IPS DF 19.7 (cell line): ENCODE measurements at regions not wholly inside any gene's neighbourhood (a gene's known extent, or its start where the extent isn't known, plus 50 kb on each side); places are given as distances from the start of the nearest gene placed in this dataset.

ENCODE experiments used
- DNase-seq: peaks from one replicate; pipeline ENCODE4 v3.0.0-alpha.2; 2013; ENCODE audit warnings: low read depth, low spot score

GRCh38 chr2:38171208-38171855, 95.4 kb upstream of the CYP1B1 start:
- DNase-seq = no peak

GRCh38 chr2:38170733-38171132, 94.8 kb upstream of the CYP1B1 start:
- DNase-seq = no peak

GRCh38 chr2:38170067-38170466, 94.1 kb upstream of the CYP1B1 start:
- no peak for DNase-seq

- DNase-seq = no peak
These were observed 92.9 kb upstream of the CYP1B1 start for GRCh38 chr2:38168710-38169480.

GRCh38 chr2:38167968-38168350, 92.0 kb upstream of the CYP1B1 start:
- DNase-seq = no peak

- DNase-seq = no peak
These were observed 89.7 kb upstream of the CYP1B1 start for GRCh38 chr2:38165698-38166097.

GRCh38 chr2:38164881-38165280, 88.9 kb upstream of the CYP1B1 start:
- DNase-seq = no peak

GRCh38 chr2:38163579-38163978, 87.6 kb upstream of the CYP1B1 start:
- no peak for DNase-seq

- DNase-seq = no peak
These were observed 87.1 kb upstream of the CYP1B1 start for GRCh38 chr2:38163006-38163405.

GRCh38 chr2:38160516-38160915, 84.6 kb upstream of the CYP1B1 start:
- DNase-seq = no peak

- no peak for DNase-seq
These were observed 83.6 kb upstream of the CYP1B1 start for GRCh38 chr2:38159597-38159996.

GRCh38 chr2:38159191-38159590, 83.2 kb upstream of the CYP1B1 start:
- no peak for DNase-seq

GRCh38 chr2:38158378-38159118, 82.6 kb upstream of the CYP1B1 start:
- no peak for DNase-seq

GRCh38 chr2:38156436-38156835, 80.5 kb upstream of the CYP1B1 start:
- no peak for DNase-seq

GRCh38 chr2:38155015-38155414, 79.1 kb upstream of the CYP1B1 start:
- DNase-seq = no peak

GRCh38 chr2:38154395-38154794, 78.4 kb upstream of the CYP1B1 start:
- DNase-seq = no peak

- DNase-seq = no peak
These were observed 77.7 kb upstream of the CYP1B1 start for GRCh38 chr2:38153476-38154135.

GRCh38 chr2:38152913-38153312, 77.0 kb upstream of the CYP1B1 start:
- DNase-seq = no peak

- no peak for DNase-seq
These were observed 76.1 kb upstream of the CYP1B1 start for GRCh38 chr2:38152035-38152434.

GRCh38 chr2:38149531-38149930, 73.6 kb upstream of the CYP1B1 start:
- no peak for DNase-seq

GRCh38 chr2:38148501-38148900, 72.5 kb upstream of the CYP1B1 start:
- DNase-seq = no peak
